Nephron progenitor cell (in vitro differentiated cells): ENCODE measurements at regions not wholly inside any gene's neighbourhood (a gene's known extent, or its start where the extent isn't known, plus 50 kb on each side); places are given as distances from the start of the nearest gene placed in this dataset.

ENCODE experiments used
- DNase-seq: peaks from one replicate; pipeline ENCODE4 v3.0.0; 2021
- H3K27ac Mint-ChIP-seq: 2 replicates; pipeline ENCODE4 v1.8.0; 2021; ENCODE audit warnings: mild to moderate bottlenecking, moderate library complexity, mixed read lengths
- H3K27me3 Mint-ChIP-seq: 2 replicates; pipeline ENCODE4 v1.8.0; 2021; ENCODE audit warnings: mild to moderate bottlenecking, low read depth, mixed read lengths; ENCODE audit not compliant: poor library complexity
- H3K36me3 Mint-ChIP-seq: 2 replicates; pipeline ENCODE4 v1.8.0; 2021; ENCODE audit warnings: low read depth, mixed read lengths
- H3K4me1 Mint-ChIP-seq: 2 replicates; pipeline ENCODE4 v1.8.0; 2021; ENCODE audit warnings: mixed read lengths
- H3K4me3 Mint-ChIP-seq: 2 replicates; pipeline ENCODE4 v1.8.0; 2021; ENCODE audit warnings: mild to moderate bottlenecking, moderate library complexity, mixed read lengths
- H3K9me3 Mint-ChIP-seq: 2 replicates; pipeline ENCODE4 v1.8.0; 2021; ENCODE audit warnings: mild to moderate bottlenecking, moderate library complexity, mixed read lengths
- TF ChIP-seq, protein P1 (sequence below): fragments of 200-600 bp; sonication (generic); IDR thresholded peaks from 2 replicates; pipeline ENCODE4 v1.5.0; 2021; ENCODE audit warnings: antibody characterized with exemption

DNA sequence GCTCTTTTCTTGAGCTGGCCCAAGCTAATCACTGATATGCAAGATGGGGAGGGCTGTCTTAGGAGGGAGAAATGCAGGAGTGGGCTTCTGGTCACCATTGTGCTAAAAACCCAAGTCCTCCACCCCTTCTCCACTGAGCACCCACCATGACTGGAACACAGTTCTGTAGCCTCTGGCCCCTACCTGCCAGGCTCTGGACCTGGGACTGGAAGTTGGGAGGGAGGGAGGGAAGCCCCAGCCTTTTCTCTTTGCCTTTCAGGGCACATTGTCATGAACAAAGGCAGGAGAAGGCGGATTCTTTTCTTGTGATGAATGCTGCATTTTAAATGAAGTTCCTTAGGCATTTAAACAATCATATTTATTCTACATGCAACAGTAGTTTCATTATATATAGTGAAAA lies 559.1 kb upstream of the TRPC7 start:
- H3K27ac Mint-ChIP-seq: no peak overlapping the region

GRCh38 chr5:136910625-136911024 lies 545.3 kb upstream of the TRPC7 start:
- Mint-ChIP-seq H3K4me1 (peaks cover 35% of the 10 kb centered on the region), H3K36me3 (no peaks in the 10 kb centered on the region), H3K27me3 (peaks cover 6% of the 10 kb centered on the region), H3K4me3 (no peak overlapping the region), H3K27ac (peak overlapping the region; percentile 22), H3K9me3 (peaks cover 16% of the 10 kb centered on the region)
- TF ChIP-seq, protein P1, sequence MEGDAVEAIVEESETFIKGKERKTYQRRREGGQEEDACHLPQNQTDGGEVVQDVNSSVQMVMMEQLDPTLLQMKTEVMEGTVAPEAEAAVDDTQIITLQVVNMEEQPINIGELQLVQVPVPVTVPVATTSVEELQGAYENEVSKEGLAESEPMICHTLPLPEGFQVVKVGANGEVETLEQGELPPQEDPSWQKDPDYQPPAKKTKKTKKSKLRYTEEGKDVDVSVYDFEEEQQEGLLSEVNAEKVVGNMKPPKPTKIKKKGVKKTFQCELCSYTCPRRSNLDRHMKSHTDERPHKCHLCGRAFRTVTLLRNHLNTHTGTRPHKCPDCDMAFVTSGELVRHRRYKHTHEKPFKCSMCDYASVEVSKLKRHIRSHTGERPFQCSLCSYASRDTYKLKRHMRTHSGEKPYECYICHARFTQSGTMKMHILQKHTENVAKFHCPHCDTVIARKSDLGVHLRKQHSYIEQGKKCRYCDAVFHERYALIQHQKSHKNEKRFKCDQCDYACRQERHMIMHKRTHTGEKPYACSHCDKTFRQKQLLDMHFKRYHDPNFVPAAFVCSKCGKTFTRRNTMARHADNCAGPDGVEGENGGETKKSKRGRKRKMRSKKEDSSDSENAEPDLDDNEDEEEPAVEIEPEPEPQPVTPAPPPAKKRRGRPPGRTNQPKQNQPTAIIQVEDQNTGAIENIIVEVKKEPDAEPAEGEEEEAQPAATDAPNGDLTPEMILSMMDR: no peak
- DNase-seq: no peak

More for the DNA sequence above, 559.1 kb upstream of the TRPC7 start:
- Mint-ChIP-seq H3K9me3 (no peaks in the 10 kb centered on the region), H3K4me1 (no peaks in the 10 kb centered on the region), H3K27me3 (no peaks in the 10 kb centered on the region), H3K4me3 (no peak overlapping the region), H3K36me3 (no peaks in the 10 kb centered on the region)
- DNase-seq: no peak
- TF ChIP-seq, protein P1: no peak

DNA sequence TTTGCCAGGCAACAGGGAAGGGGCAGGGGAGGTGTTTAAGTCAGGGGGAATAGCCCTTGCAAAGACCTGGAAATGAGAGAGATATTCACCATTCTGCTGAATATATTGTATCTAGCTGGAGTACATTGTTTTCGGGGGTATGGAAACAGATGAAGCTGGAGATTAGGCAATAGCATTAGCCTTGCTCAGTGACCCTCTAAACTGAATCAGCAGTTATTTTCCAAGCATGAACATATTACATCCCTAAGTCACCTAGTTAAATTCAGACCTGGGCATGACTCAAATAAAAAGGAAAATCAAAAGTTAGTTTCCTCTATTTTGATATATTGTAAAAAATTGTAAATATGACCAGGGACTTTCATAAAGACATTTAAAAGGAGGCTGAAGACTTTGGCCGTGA lies 544.6 kb upstream of the TRPC7 start:
- DNase-seq: no peak
- Mint-ChIP-seq H3K36me3 (no peaks in the 10 kb centered on the region), H3K9me3 (peaks cover 12% of the 10 kb centered on the region), H3K4me1 (peaks cover 38% of the 10 kb centered on the region), H3K4me3 (no peak overlapping the region), H3K27ac (peak overlapping the region; percentile 29), H3K27me3 (peaks cover 6% of the 10 kb centered on the region)
- TF ChIP-seq, protein P1: no peak

DNA sequence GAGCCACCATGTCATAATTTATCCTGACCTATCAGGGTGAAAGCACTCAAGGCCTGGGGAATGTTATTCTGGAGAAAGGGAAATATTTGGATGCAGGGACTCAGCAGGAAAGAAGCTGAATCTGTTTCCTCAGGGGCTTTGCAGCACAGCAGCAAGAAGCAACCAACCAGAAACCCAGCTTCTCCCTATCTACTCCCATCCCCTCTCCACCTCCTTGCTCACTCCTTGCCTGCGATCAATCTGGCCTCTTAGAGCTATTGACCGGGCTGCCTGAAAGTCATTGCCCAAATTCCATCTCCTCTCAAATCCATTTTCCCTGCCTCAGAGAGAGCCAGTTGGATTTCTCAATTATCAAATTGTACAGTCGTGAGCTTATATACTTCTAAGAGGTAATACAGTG lies 542.0 kb upstream of the TRPC7 start:
- Mint-ChIP-seq H3K27ac (no peak overlapping the region), H3K27me3 (peaks cover 6% of the 10 kb centered on the region), H3K4me1 (peaks cover 38% of the 10 kb centered on the region), H3K36me3 (no peaks in the 10 kb centered on the region), H3K9me3 (peaks cover 11% of the 10 kb centered on the region), H3K4me3 (no peak overlapping the region)
- no peak for DNase-seq
- TF ChIP-seq, protein P1: no peak

DNA sequence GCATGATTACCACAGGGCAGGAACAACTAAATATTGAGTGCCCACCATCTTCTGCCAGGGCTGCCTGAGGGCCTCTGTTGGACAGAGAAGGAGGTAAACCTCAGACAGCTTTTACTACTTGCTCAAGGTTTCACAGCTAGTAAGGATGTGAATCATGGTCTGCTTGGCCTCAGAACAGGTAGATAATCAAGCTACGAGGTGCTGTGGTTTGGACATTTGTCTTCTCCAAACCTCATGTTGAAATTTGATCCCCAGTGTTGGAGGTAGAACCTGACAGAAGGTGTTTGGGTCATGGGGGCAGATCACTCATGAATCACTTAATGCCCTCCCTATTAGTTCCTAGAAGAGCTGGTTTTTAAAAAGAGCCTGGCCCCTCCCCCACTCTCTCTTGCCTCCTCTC lies 541.2 kb upstream of the TRPC7 start:
- H3K4me1 Mint-ChIP-seq: peaks cover 38% of the 10 kb centered on the region
- no peak overlapping the region for H3K4me3 Mint-ChIP-seq
- TF ChIP-seq, protein P1: no peak
- no peak overlapping the region for H3K27ac Mint-ChIP-seq
- peak; percentile 6 for DNase-seq
- H3K9me3 Mint-ChIP-seq: peaks cover 19% of the 10 kb centered on the region
- H3K27me3 Mint-ChIP-seq: peaks cover 6% of the 10 kb centered on the region
- no peaks in the 10 kb centered on the region for H3K36me3 Mint-ChIP-seq

- TF ChIP-seq, protein P1: no peak
- peaks cover 3% of the 10 kb centered on the region for H3K27me3 Mint-ChIP-seq
- peaks cover 38% of the 10 kb centered on the region for H3K4me1 Mint-ChIP-seq
- H3K27ac Mint-ChIP-seq: no peak overlapping the region
- DNase-seq: no peak
- peaks cover 29% of the 10 kb centered on the region for H3K9me3 Mint-ChIP-seq
- no peaks in the 10 kb centered on the region for H3K36me3 Mint-ChIP-seq
- no peak overlapping the region for H3K4me3 Mint-ChIP-seq
These were observed 540.2 kb upstream of the TRPC7 start for GRCh38 chr5:136905571-136905970.
